ENCODE measurements at regions not wholly inside any gene's neighbourhood (a gene's known extent, or its start where the extent isn't known, plus 50 kb on each side); places are given as distances from the start of the nearest gene placed in this dataset.

- TF ChIP-seq CTCF (IDR thresholded peaks at IDR 0.05 in 2 of 3, conservative IDR thresholded peaks at IDR 0.05 in 1 of 3; ENCODE audit: insufficient read depth in 2 of 3, low read depth in 1 of 3, low read length in 3 of 3), result no peak
- no peak for TF ChIP-seq SAP30 (IDR thresholded peaks at IDR 0.05; ENCODE audit: borderline replicate concordance, insufficient read depth, low read depth, low read length, poor library complexity, severe bottlenecking)
- TF ChIP-seq PKNOX1 (IDR thresholded peaks at IDR 0.05), result no peak
- no peak for TF ChIP-seq ELF1 (tag; IDR thresholded peaks at IDR 0.05)
- no peak for TF ChIP-seq GTF2F1 (IDR thresholded peaks at IDR 0.05; ENCODE audit: low read depth, low read length)
- TF ChIP-seq ZNF282 (CRISPR knock-in tag; IDR thresholded peaks at IDR 0.05), result no peak
- TF ChIP-seq ZNF830 (CRISPR knock-in tag; IDR thresholded peaks at IDR 0.05), result no peak
Measured at GRCh38 chr2:71781695-71782228, 328.4 kb downstream of the DYSF start.

All from K562 (cell line).